ENCODE measurements at regions not wholly inside any gene's neighbourhood (a gene's known extent, or its start where the extent isn't known, plus 50 kb on each side); places are given as distances from the start of the nearest gene placed in this dataset.
"Not testable (repeated sequence)": the region's sequence is repeated elsewhere in the genome, so short reads cannot be mapped to it uniquely, and the experiment has no call there.

DNA sequence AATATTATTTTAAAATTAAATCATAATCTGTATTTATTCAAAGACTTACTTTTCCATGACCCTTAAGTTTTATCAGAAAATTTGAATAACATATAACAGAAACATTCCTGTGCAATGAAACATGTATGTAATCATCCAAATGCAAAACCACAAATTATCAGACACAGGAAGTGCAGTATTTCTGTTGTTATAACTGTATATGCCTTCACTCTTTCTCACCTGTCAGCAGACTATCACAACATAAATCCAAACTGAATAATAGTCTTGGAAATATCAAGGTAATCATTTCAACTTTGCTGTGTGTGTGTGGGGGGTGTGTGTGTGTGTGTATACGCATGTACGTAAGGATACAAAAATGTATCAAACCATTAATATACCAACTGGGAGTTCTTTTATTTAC is 285.9 kb downstream of the SLC7A11 start:
- no peak for DNase-seq (ENCODE audit: low read depth)

- DNase-seq (ENCODE audit: low read depth): no peak
These were observed 286.6 kb downstream of the SLC7A11 start for GRCh38 chr4:137955595-137955994.

- DNase-seq (ENCODE audit: low read depth): peak; percentile 18
These were observed 290.0 kb downstream of the SLC7A11 start for GRCh38 chr4:137952116-137952515.

GRCh38 chr4:137950286-137950685 is 291.9 kb downstream of the SLC7A11 start:
- DNase-seq (ENCODE audit: low read depth): no peak

- DNase-seq (ENCODE audit: low read depth): no peak
These were observed 292.4 kb downstream of the SLC7A11 start for GRCh38 chr4:137949746-137950145.

DNA sequence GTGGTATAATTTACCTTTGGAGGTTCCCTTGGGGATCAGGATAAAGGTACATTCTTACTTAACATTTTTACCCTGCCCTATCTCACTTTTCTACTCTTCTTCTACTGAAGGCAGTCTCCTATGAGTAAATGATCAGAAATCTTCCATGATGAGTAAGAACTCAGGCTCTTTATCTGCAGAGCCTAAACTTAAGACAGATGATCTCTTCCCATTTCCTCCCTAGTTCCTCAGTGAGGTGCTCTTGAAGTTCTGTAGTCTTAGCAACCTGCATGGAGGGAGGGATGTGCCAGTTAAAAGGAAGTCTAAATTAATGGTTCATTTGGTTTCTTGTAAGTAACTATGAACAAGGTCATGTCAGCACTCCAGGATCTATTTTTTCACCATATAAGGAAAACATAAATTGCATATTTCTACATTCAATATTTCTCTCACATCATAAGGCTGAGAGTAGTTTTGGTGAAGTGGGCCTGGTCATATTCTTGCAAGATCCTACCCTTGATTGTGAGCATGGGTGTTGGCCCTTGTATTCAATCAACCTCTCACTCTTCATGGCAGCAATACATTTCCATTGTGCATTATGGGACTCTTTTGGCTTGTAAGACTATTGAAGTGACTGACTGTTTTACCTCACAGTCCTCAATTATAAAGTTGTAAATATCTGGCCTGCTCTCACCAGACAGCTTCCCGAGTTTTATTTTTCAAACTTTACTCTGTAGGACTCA is 295.5 kb downstream of the SLC7A11 start:
- no peak for DNase-seq (ENCODE audit: low read depth)

DNA sequence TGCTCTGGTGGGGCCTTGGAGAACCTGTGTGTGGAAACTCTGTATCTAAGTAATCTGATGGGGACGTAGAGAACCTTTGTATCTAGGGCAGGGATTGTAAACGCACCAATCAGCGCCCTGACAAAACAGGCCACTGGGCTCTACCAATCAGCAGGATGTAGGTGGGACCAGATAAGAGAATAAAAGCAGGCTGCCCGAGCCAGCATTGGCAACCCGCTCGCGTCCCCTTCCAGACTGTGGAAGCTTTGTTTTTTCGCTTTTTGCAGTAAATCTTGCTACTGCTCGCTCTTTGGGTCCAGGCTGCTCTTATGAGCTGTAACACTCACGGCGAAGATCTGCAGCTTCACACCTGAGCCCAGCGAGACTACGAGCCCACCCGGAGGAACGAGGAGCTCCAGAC is 299.3 kb downstream of the SLC7A11 start:
- not testable (repeated sequence) for DNase-seq (ENCODE audit: low read depth)

DNA sequence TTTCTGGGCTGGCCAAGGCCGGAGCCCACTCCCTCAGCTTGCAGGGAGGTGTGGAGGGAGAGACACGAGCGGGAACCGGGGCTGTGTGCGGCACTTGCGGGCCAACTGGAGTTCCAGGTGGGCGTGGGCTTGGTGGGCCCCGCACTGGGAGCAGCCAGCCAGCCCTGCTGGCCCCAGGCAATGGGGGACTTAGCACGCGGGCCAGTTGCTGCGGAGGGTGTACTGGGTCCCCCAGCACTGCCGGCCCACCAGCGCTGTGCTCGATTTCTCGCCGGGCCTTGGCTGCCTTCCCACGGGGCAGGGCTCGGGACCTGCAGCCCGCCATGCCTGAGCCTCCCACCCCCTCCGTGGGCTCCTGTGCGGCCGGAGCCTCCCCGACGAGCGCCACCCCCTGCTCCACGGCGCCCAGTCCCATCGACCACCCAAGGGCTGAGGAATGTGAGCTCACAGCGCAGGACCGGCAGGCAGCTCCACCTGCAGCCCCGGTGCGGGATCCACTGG is 300.1 kb downstream of the SLC7A11 start:
- DNase-seq (ENCODE audit: low read depth): not testable (repeated sequence)

GRCh38 chr4:137934911-137935310 is 307.2 kb downstream of the SLC7A11 start:
- DNase-seq (ENCODE audit: low read depth): no peak

- no peak for DNase-seq (ENCODE audit: low read depth)
These were observed 308.1 kb downstream of the SLC7A11 start for GRCh38 chr4:137934046-137934445.

DNA sequence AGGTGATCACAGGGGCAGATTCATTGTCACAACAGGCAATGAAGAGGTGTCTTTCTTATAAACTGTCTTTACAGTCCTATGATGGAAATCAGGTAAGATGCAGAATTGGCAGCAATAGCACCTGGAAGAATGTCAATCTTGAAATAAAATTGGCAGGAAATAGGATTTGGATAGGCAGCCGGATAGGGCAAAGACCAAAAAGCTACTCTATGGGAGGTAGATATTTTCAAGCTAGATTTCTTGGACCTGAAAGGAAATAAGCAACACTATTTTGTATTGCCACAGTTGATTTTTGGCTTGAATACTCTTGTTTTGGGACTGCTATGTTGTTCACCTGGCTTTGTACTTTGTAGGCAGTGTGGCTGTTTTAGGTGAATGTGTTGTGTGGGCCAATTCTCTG is 314.2 kb downstream of the SLC7A11 start:
- DNase-seq (ENCODE audit: low read depth): no peak

DNA sequence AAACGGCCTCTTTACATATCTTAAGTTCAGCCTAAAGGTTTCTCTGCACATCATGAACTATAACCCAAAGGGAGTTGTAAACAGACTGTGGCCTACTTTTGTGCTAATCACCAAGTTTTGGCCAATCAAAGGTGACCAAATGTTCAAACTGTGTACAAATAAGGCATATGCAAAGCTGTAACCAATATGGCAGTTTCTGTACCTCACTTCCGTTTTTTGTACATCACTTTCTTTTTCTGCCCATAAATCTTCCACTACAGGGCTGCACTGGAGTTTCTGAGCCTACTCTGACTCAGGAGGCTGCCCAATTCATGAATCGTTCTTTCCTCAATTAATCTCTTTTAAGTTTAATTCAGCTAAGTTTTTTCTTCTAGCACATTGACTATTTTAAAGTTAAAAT is 318.7 kb downstream of the SLC7A11 start:
- DNase-seq (ENCODE audit: low read depth): no peak

DNA sequence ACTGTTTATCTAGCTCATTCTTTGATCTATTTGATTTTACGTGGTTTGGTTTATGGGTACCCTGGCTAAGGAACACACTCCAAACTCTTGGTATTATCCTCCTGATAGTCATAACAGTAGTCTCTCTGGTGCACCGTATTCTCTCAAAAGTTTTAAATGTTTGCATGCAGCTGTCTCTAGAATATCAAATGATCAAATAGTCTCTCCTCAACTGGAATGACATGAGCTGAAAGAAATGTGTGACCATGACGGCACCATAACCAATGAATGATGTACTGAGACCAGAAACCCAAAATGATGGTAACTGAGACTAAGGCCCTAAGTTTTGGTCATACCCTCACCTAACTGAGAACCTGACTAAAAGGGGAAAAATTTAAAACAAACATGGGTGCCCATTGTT is 319.4 kb downstream of the SLC7A11 start:
- DNase-seq (ENCODE audit: low read depth): no peak

DNA sequence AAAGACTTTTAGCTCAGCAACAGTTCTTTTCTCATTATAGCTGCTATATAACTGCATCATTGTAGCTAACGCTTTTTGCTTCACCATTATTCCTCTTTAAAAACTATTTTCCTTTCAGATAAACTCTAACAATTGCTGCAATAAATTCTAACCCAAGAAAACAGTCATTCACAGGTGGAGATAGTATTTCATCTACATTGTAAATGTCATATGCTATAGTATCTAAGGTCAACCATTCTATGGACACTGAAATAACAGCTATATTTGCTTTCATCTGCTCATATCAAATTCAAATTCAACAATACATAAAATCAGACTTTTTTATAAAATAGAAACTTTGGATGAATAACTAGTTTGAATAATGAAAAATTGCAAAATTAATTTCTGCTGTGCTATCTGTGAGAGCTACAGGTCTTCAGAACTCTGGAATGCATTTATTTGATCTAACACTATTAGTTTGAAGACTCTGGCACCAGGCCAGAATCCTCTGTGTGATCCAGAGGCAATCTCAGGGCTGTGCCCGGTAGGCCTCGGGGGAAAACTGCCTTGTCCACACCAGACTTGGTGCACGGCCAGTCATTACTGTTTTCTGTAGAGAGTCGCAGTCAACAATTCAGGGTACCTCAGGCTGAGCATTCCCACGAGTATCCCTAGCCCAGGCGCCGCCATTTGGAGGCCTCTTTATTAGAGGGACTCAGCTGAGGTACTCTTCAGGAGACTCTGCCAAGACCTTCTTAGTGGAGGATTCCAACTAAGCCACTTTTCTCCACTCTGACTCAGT is 332.4 kb downstream of the SLC7A11 start:
- DNase-seq (ENCODE audit: low read depth): no peak

- no peak for DNase-seq (ENCODE audit: low read depth)
These were observed 336.2 kb downstream of the SLC7A11 start for GRCh38 chr4:137905930-137906329.

- no peak for DNase-seq (ENCODE audit: low read depth)
These were observed 341.0 kb downstream of the SLC7A11 start for GRCh38 chr4:137901114-137901513.

GRCh38 chr4:137896221-137896737 is 345.9 kb downstream of the SLC7A11 start:
- no peak for DNase-seq (ENCODE audit: low read depth)

DNA sequence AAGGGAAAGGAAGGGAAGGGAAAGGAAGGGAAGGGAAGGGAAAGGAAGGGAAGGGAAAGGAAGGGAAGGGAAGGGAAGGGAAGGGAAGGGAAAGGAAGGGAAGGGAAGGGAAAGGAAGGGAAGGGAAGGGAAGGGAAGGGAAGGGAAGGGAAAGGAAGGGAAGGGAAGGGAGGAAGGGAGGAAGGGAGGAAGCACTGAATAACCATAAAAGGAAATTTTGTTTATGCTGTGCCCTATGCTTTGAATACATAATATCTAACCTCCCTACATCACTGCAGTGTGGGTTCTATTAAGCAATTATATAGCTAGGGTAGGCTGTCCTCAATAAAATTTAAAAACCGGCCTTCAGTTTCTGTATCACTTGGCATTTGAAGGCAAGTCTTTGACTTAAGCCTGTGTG is 346.6 kb downstream of the SLC7A11 start:
- DNase-seq (ENCODE audit: low read depth): not testable (repeated sequence)

DNA sequence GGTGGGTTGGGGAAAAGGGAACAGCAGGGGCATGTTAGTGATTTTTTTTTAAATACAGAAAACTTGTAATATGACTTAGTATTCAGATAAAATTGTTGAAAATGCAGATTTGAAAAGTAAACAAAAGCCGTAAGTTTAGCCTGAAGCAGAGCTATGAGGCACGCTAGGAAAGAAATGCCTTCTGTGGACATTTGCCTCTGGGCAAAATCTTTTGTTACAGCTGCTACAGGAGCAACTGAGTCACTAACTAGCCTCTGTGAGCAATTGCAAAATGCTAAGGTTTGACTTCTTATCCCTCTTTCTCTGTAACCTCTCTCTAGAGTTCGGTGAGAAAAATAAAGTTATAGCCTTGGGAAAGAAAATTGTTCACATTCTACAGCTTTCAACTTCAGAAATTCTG is 350.0 kb downstream of the SLC7A11 start:
- no peak for DNase-seq (ENCODE audit: low read depth)

- no peak for DNase-seq (ENCODE audit: low read depth)
These were observed 351.3 kb downstream of the SLC7A11 start for GRCh38 chr4:137890812-137891211.

DNA sequence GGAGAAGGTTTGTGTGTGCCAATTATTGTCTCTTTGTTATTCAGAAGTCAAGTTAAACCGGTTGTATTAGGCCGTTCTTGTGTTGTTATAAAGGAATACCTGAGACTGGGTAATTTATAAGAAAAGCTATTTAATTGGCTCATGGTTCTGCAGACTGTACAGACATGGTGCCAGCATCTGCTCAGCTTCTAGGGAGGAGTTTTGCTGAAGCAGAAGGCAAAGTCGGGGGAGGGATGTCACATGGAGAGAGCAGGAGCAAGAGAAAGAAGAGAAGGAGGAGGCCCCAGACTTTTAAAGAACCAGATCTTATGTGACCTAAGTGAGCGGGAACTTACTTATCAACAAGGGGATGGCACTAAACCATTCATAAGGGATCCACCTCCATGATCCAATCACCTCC is 349.3 kb upstream of the PCDH18 start:
- no peak for DNase-seq (ENCODE audit: low read depth)

GRCh38 chr4:137868067-137868466 is 335.8 kb upstream of the PCDH18 start:
- DNase-seq (ENCODE audit: low read depth): not testable (repeated sequence)

DNA sequence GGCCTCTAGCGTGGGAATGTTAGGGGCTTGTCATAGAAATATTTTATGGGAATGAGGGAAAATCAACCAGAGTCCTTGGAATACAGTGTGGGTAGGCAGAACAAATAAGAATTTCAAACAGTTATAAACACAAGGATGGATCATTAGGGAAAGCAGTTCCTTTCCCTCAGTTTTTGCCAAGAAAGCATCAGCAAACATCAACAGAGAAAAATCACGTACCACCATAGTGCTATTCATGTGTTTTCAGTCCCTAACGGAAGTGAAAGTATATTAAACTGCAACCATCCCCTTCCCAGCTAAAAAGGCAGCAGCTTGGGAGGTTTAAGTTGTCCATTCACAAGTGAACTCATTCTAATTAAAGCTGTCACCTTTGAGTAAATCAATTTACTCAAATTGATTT is 334.4 kb upstream of the PCDH18 start:
- no peak for DNase-seq (ENCODE audit: low read depth)

All from GM04504 (cell line).